ENCODE measurements at regions not wholly inside any gene's neighbourhood (a gene's known extent, or its start where the extent isn't known, plus 50 kb on each side); places are given as distances from the start of the nearest gene placed in this dataset.

- H4K8ac ChIP-seq (replicated peaks; ENCODE audit: insufficient read length, low read depth, low read length), result no peak overlapping the region
- H2BK20ac ChIP-seq (ENCODE audit: low read depth, low read length, poor library complexity, severe bottlenecking), result no peak overlapping the region
- H3K23me2 ChIP-seq (ENCODE audit: insufficient read length, low read depth, low read length, poor library complexity, severe bottlenecking), result no peaks in the 10 kb centered on the region
- no peak overlapping the region for H3K27ac ChIP-seq (ENCODE audit: insufficient read length, low read depth, low read length)
- Mint-ChIP-seq H3K4me1 (peaks cover 22 to 32% of the 10 kb centered on the region in 2 experiments), H3K27ac (no peak overlapping the region), H3K9me3 (peaks cover 8 to 14% of the 10 kb centered on the region in 2 experiments), H3K27me3 (ENCODE audit: low read depth) (no peaks in the 10 kb centered on the region; the same call in 1 of the 2 replicates), H3K36me3 (ENCODE audit: insufficient read depth in 1 of 3, low read depth in 3 of 3) (peaks cover 8 to 11% (median 10%) of the 10 kb centered on the region in 3 experiments; a peak in 5 of 7 replicates), H3K4me3 (no peak overlapping the region)
- H4K20me1 ChIP-seq (ENCODE audit: control insufficient read depth, insufficient read depth, insufficient read length), result no peaks in the 10 kb centered on the region
- H3K23ac ChIP-seq (ENCODE audit: insufficient read length, low read depth, low read length), result no peak overlapping the region
- H3K4me1 ChIP-seq (ENCODE audit: insufficient read depth, low read length), result no peaks in the 10 kb centered on the region
- no peak overlapping the region for H4K91ac ChIP-seq (ENCODE audit: insufficient read length, low read depth, low read length)
- no CpG with 5 or more reads among the region's 11 CpGs for WGBS (ENCODE audit: extremely low coverage, insufficient read length, low lambda C conversion rate)
- no peak overlapping the region for H3K4ac ChIP-seq (ENCODE audit: low read depth, low read length)
- H3K56ac ChIP-seq (ENCODE audit: insufficient read length, low read depth, low read length), result no peak overlapping the region
- H2AFZ ChIP-seq (ENCODE audit: low read length), result no peak overlapping the region
- H3K14ac ChIP-seq (ENCODE audit: insufficient read depth, low read length), result no peak overlapping the region; the same call in 1 of the 2 replicates
- H2BK120ac ChIP-seq (ENCODE audit: low read depth, low read length, poor library complexity, severe bottlenecking), result no peak overlapping the region
- no peak overlapping the region for H2BK5ac ChIP-seq (ENCODE audit: insufficient read length, low read length)
- DNase-seq, result no peak
- peaks cover 7% of the 10 kb centered on the region for H3K9me3 ChIP-seq (ENCODE audit: control insufficient read depth, low read depth, low read length)
- no peak overlapping the region for H3K9ac ChIP-seq (ENCODE audit: extremely low read depth, insufficient read length, low read length)
- H3K79me1 ChIP-seq (ENCODE audit: insufficient read depth, low read depth, low read length, poor library complexity, severe bottlenecking), result no peaks in the 10 kb centered on the region
- no peak overlapping the region for H2BK12ac ChIP-seq (ENCODE audit: insufficient read length, low read depth, low read length)
- H2BK15ac ChIP-seq (ENCODE audit: low read depth, low read length), result no peak overlapping the region
- no peak overlapping the region for H2AK5ac ChIP-seq (ENCODE audit: insufficient read length, low read length)
- no peak for TF ChIP-seq CTCF (conservative IDR thresholded peaks at IDR 0.05)
- H3K18ac ChIP-seq (ENCODE audit: insufficient read length, low read depth, low read length), result no peak overlapping the region
- H4K5ac ChIP-seq (ENCODE audit: insufficient read length, low read depth, low read length), result no peak overlapping the region
- H3K79me2 ChIP-seq (ENCODE audit: insufficient read depth, low read length), result no peaks in the 10 kb centered on the region
- no peak overlapping the region for H3T11ph ChIP-seq (ENCODE audit: low read length)
- no peaks in the 10 kb centered on the region for H3K27me3 ChIP-seq (ENCODE audit: insufficient read depth, low read length)
- no peak overlapping the region for H3K4me2 ChIP-seq (ENCODE audit: insufficient read depth, insufficient read length, low read length)
Observed at GRCh38 chr18:10290638-10291235, 163.7 kb upstream of the APCDD1 start.

Data from H9 (cell line).